ENCODE measurements at regions not wholly inside any gene's neighbourhood (a gene's known extent, or its start where the extent isn't known, plus 50 kb on each side); places are given as distances from the start of the nearest gene placed in this dataset.

DNA sequence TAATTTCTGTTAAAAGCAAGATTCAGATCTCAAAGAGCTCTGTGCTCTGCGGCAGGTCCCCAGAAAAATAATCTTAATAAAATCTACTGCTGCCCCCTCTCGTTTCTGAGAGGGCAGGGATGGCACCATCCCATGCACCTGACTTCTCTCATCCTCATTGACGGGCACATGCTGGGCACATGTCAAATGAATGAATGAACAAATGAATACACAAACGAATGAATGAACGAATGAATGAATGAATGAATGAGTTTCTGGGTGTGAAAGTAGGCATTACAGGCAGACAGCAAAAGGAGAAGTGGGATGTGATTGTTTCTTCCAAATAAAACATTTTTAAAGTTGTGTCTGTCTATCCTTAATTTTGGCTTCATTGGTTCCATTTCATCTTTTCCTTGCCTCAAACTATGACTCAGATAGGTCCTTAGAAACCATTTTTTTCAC is 398.1 kb upstream of the PRKCQ start:
- H2BK15ac ChIP-seq (ENCODE audit: low read depth, low read length): no peak overlapping the region
- TF ChIP-seq, protein P1, sequence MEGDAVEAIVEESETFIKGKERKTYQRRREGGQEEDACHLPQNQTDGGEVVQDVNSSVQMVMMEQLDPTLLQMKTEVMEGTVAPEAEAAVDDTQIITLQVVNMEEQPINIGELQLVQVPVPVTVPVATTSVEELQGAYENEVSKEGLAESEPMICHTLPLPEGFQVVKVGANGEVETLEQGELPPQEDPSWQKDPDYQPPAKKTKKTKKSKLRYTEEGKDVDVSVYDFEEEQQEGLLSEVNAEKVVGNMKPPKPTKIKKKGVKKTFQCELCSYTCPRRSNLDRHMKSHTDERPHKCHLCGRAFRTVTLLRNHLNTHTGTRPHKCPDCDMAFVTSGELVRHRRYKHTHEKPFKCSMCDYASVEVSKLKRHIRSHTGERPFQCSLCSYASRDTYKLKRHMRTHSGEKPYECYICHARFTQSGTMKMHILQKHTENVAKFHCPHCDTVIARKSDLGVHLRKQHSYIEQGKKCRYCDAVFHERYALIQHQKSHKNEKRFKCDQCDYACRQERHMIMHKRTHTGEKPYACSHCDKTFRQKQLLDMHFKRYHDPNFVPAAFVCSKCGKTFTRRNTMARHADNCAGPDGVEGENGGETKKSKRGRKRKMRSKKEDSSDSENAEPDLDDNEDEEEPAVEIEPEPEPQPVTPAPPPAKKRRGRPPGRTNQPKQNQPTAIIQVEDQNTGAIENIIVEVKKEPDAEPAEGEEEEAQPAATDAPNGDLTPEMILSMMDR (conservative IDR thresholded peaks at IDR 0.05): no peak
- no peak overlapping the region for H2BK5ac ChIP-seq (ENCODE audit: insufficient read length, low read length)
- no peak overlapping the region for H3T11ph ChIP-seq (ENCODE audit: low read length)
- Mint-ChIP-seq H3K27me3 (ENCODE audit: low read depth) (peaks cover 3% of the 10 kb centered on the region), H3K4me3 (no peak overlapping the region), H3K4me1 (peaks cover 18 to 20% of the 10 kb centered on the region in 2 experiments), H3K36me3 (ENCODE audit: insufficient read depth in 1 of 3, low read depth in 3 of 3) (no peaks in the 10 kb centered on the region; a peak in 1 of 7 replicates), H3K9me3 (no peaks in the 10 kb centered on the region), H3K27ac (no peak overlapping the region)
- H3K4me1 ChIP-seq (ENCODE audit: insufficient read depth, low read length): peaks cover 7% of the 10 kb centered on the region; the same call in 1 of the 2 replicates
- no peak overlapping the region for H2BK120ac ChIP-seq (ENCODE audit: low read depth, low read length, poor library complexity, severe bottlenecking)
- no peaks in the 10 kb centered on the region for H3K9me3 ChIP-seq (ENCODE audit: control insufficient read depth, low read depth, low read length)
- no peak overlapping the region for H3K14ac ChIP-seq (ENCODE audit: insufficient read depth, low read length)
- no peaks in the 10 kb centered on the region for H3K79me2 ChIP-seq (ENCODE audit: insufficient read depth, low read length)
- H2BK12ac ChIP-seq (ENCODE audit: insufficient read length, low read depth, low read length): no peak overlapping the region
- no peak overlapping the region for H2AK5ac ChIP-seq (ENCODE audit: insufficient read length, low read length)
- no peaks in the 10 kb centered on the region for H3K23me2 ChIP-seq (ENCODE audit: insufficient read length, low read depth, low read length, poor library complexity, severe bottlenecking)
- no peak overlapping the region for H3K18ac ChIP-seq (ENCODE audit: insufficient read length, low read depth, low read length)
- no peak overlapping the region for H3K23ac ChIP-seq (ENCODE audit: insufficient read length, low read depth, low read length)
- H3K79me1 ChIP-seq (ENCODE audit: insufficient read depth, low read depth, low read length, poor library complexity, severe bottlenecking): no peaks in the 10 kb centered on the region
- DNase-seq: no peak
- H2AFZ ChIP-seq (ENCODE audit: low read length): no peak overlapping the region
- H4K5ac ChIP-seq (ENCODE audit: insufficient read length, low read depth, low read length): no peak overlapping the region
- no peak overlapping the region for H3K4ac ChIP-seq (ENCODE audit: low read depth, low read length)
- H4K91ac ChIP-seq (ENCODE audit: insufficient read length, low read depth, low read length): no peak overlapping the region
- no peaks in the 10 kb centered on the region for H4K20me1 ChIP-seq (ENCODE audit: control insufficient read depth, insufficient read depth, insufficient read length)
- no peak overlapping the region for H2BK20ac ChIP-seq (ENCODE audit: low read depth, low read length, poor library complexity, severe bottlenecking)
- no peak overlapping the region for H3K4me2 ChIP-seq (ENCODE audit: insufficient read depth, insufficient read length, low read length)
- no peak overlapping the region for H3K27ac ChIP-seq (ENCODE audit: insufficient read length, low read depth, low read length)
- no peaks in the 10 kb centered on the region for H3K27me3 ChIP-seq (ENCODE audit: insufficient read depth, low read length)
- no peak overlapping the region for H3K56ac ChIP-seq (ENCODE audit: insufficient read length, low read depth, low read length)
- H3K9ac ChIP-seq (ENCODE audit: extremely low read depth, insufficient read length, low read length): no peak overlapping the region
- WGBS (ENCODE audit: extremely low coverage, insufficient read length, low lambda C conversion rate): no CpG with 5 or more reads among the region's 5 CpGs
- no peak overlapping the region for H4K8ac ChIP-seq (replicated peaks; ENCODE audit: insufficient read length, low read depth, low read length)

Measured in H9 (cell line).